NB4 (cell line): ENCODE measurements at regions not wholly inside any gene's neighbourhood (a gene's known extent, or its start where the extent isn't known, plus 50 kb on each side); places are given as distances from the start of the nearest gene placed in this dataset.

Experiments used
- MYC ChIP-seq: IDR thresholded peaks from 2 replicates; pipeline ENCODE4 v1.6.1; 2011; ENCODE audit warnings: low read depth, low read length
- POLR2A ChIP-seq: IDR thresholded peaks from 2 replicates; pipeline ENCODE4 v1.6.1; 2011; ENCODE audit warnings: mild to moderate bottlenecking; ENCODE audit not compliant: insufficient read length; ENCODE audit errors: extremely low read depth
- TF ChIP-seq, protein P1 (sequence below): IDR thresholded peaks from one replicate; pipeline ENCODE4 v1.5.1; 2012; ENCODE audit warnings: low read depth, low read length

GRCh38 chr5:133820507-133820906, 147.9 kb downstream of the C5orf15 start:
- TF ChIP-seq POLR2A (no peak), MYC (no peak)
- TF ChIP-seq, protein P1, sequence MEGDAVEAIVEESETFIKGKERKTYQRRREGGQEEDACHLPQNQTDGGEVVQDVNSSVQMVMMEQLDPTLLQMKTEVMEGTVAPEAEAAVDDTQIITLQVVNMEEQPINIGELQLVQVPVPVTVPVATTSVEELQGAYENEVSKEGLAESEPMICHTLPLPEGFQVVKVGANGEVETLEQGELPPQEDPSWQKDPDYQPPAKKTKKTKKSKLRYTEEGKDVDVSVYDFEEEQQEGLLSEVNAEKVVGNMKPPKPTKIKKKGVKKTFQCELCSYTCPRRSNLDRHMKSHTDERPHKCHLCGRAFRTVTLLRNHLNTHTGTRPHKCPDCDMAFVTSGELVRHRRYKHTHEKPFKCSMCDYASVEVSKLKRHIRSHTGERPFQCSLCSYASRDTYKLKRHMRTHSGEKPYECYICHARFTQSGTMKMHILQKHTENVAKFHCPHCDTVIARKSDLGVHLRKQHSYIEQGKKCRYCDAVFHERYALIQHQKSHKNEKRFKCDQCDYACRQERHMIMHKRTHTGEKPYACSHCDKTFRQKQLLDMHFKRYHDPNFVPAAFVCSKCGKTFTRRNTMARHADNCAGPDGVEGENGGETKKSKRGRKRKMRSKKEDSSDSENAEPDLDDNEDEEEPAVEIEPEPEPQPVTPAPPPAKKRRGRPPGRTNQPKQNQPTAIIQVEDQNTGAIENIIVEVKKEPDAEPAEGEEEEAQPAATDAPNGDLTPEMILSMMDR = no peak
